HEK293T (cell line): ENCODE measurements at regions not wholly inside any gene's neighbourhood (a gene's known extent, or its start where the extent isn't known, plus 50 kb on each side); places are given as distances from the start of the nearest gene placed in this dataset.

ENCODE experiments used
- BHLHE40 ChIP-seq: fragments of 450-650 bp; IDR thresholded peaks from 2 replicates; pipeline ENCODE4 v1.6.1; 2016; ENCODE audit warnings: mild to moderate bottlenecking, moderate library complexity, borderline replicate concordance
- ELF4 ChIP-seq: fragments of 450-650 bp; IDR thresholded peaks from 2 replicates; pipeline ENCODE4 v1.6.1; 2017; ENCODE audit warnings: antibody characterized with exemption
- FOXA1 ChIP-seq: fragments of 450-650 bp; IDR thresholded peaks from 2 replicates; pipeline ENCODE4 v1.6.1; 2016; ENCODE audit warnings: mild to moderate bottlenecking
- FOXK2 ChIP-seq: fragments of 450-650 bp; IDR thresholded peaks from 2 replicates; pipeline ENCODE4 v1.6.1; 2016; ENCODE audit warnings: mild to moderate bottlenecking
- FOXM1 ChIP-seq: fragments of 450-650 bp; IDR thresholded peaks from 2 replicates; pipeline ENCODE4 v1.6.1; 2017; ENCODE audit warnings: mild to moderate bottlenecking, borderline replicate concordance
- HDGF ChIP-seq: fragments of 450-650 bp; IDR thresholded peaks from 2 replicates; pipeline ENCODE4 v1.6.1; 2017; ENCODE audit warnings: antibody characterized with exemption, borderline replicate concordance
- L3MBTL2 ChIP-seq: fragments of 450-650 bp; conservative IDR thresholded peaks from 2 replicates; pipeline ENCODE4 v1.6.1; 2016; ENCODE audit warnings: mild to moderate bottlenecking
- LEF1 ChIP-seq: fragments of 450-650 bp; IDR thresholded peaks from 2 replicates; pipeline ENCODE4 v1.6.1; 2017; ENCODE audit warnings: mild to moderate bottlenecking, borderline replicate concordance
- NFRKB ChIP-seq: fragments of 450-650 bp; IDR thresholded peaks from 2 replicates; pipeline ENCODE4 v1.6.1; 2016; ENCODE audit warnings: mild to moderate bottlenecking, moderate library complexity
- SP1 ChIP-seq: fragments of 450-650 bp; IDR thresholded peaks from 2 replicates; pipeline ENCODE4 v1.6.1; 2017
- SUZ12 ChIP-seq: fragments of 450-650 bp; IDR thresholded peaks from 2 replicates; pipeline ENCODE4 v1.6.1; 2016; ENCODE audit warnings: mild to moderate bottlenecking
- ZNF384 ChIP-seq: fragments of 450-650 bp; IDR thresholded peaks from 2 replicates; pipeline ENCODE4 v1.6.1; 2016
- TF ChIP-seq, protein P1 (sequence below): fragments of 450-650 bp; IDR thresholded peaks from 2 replicates; pipeline ENCODE4 v1.6.1; 2016

- TF ChIP-seq HDGF: no peak
- no peak for TF ChIP-seq FOXM1
- TF ChIP-seq ZNF384: no peak
- no peak for TF ChIP-seq ELF4
- no peak for TF ChIP-seq BHLHE40
- no peak for TF ChIP-seq NFRKB
- TF ChIP-seq FOXK2: no peak
- no peak for TF ChIP-seq SP1
- no peak for TF ChIP-seq SUZ12
- TF ChIP-seq FOXA1: no peak
- no peak for TF ChIP-seq L3MBTL2
- TF ChIP-seq, protein P1, sequence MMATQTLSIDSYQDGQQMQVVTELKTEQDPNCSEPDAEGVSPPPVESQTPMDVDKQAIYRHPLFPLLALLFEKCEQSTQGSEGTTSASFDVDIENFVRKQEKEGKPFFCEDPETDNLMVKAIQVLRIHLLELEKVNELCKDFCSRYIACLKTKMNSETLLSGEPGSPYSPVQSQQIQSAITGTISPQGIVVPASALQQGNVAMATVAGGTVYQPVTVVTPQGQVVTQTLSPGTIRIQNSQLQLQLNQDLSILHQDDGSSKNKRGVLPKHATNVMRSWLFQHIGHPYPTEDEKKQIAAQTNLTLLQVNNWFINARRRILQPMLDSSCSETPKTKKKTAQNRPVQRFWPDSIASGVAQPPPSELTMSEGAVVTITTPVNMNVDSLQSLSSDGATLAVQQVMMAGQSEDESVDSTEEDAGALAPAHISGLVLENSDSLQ: no peak
- no peak for TF ChIP-seq LEF1
These were observed 663.2 kb upstream of the INTU start for GRCh38 chr4:126969360-126970235.
